ENCODE measurements at regions not wholly inside any gene's neighbourhood (a gene's known extent, or its start where the extent isn't known, plus 50 kb on each side); places are given as distances from the start of the nearest gene placed in this dataset.

- no peaks in the 10 kb centered on the region for H3K36me3 ChIP-seq (ENCODE audit: control insufficient read depth in 4 of 4, insufficient read depth in 4 of 4, low read length in 3 of 4)
- DNase-seq, result no peak
- CTCF ChIA-PET, result interaction anchor here (1.7 kb wide), 1 partner anchor 10 kb away, joined by 3 read pairs; no protein-coding TSS in a partner anchor
- peaks cover 0 to 8% (median 0%) of the 10 kb centered on the region in 5 experiments for H3K9me3 ChIP-seq (ENCODE audit: control extremely low read depth in 1 of 5, control insufficient read depth in 4 of 5, insufficient read depth in 2 of 5, low read depth in 1 of 5, low read length in 4 of 5)
- H3K4me3 ChIP-seq (ENCODE audit: control insufficient read depth in 1 of 7, extremely low read depth in 1 of 7, insufficient read depth in 4 of 7, low read depth in 2 of 7, low read length in 6 of 7), result no peak overlapping the region
- WGBS (ENCODE audit: insufficient coverage), result 85% methylated on average over 12 of the region's 15 CpGs
- H3K4me1 ChIP-seq (ENCODE audit: control extremely low read depth in 1 of 4, control insufficient read depth in 4 of 4, insufficient read depth in 4 of 4, low read length in 3 of 4), result peaks cover 0 to 15% (median 4%) of the 10 kb centered on the region in 4 experiments
- POLR2A ChIA-PET, result interaction anchor here (0.6 kb wide), 1 partner anchor 260 kb away, joined by 3 read pairs; no protein-coding TSS in a partner anchor
- H3K27ac ChIP-seq (ENCODE audit: insufficient read depth in 1 of 2, low read depth in 1 of 2, low read length in 2 of 2, poor library complexity in 1 of 2, severe bottlenecking in 2 of 2), result no peak overlapping the region
- no peaks in the 10 kb centered on the region for H3K27me3 ChIP-seq (replicated peaks in 2 of 5; ENCODE audit: control insufficient read depth in 4 of 5, insufficient read depth in 5 of 5, low read length in 4 of 5)
Observed at GRCh38 chr1:10957133-10957532, 55.3 kb upstream of the TARDBP start.

- ChIA-PET CTCF (interaction anchor here (1.1 to 1.3 kb wide), 2 partner anchors 13 to 44 kb away, joined by 3 read pairs; no protein-coding TSS in a partner anchor), POLR2A (interaction anchor here (0.8 kb wide), 1 partner anchor 13 kb away, joined by 3 read pairs; no protein-coding TSS in a partner anchor)
- no peak overlapping the region for H3K4me3 ChIP-seq (ENCODE audit: control insufficient read depth in 1 of 7, extremely low read depth in 1 of 7, insufficient read depth in 4 of 7, low read depth in 2 of 7, low read length in 6 of 7)
- 97% methylated on average over 10 of the region's 10 CpGs for WGBS (ENCODE audit: insufficient coverage)
- H3K27ac ChIP-seq (ENCODE audit: insufficient read depth in 1 of 2, low read depth in 1 of 2, low read length in 2 of 2, poor library complexity in 1 of 2, severe bottlenecking in 2 of 2), result no peak overlapping the region
- H3K36me3 ChIP-seq (ENCODE audit: control insufficient read depth in 4 of 4, insufficient read depth in 4 of 4, low read length in 3 of 4), result no peaks in the 10 kb centered on the region
- H3K27me3 ChIP-seq (replicated peaks in 2 of 5; ENCODE audit: control insufficient read depth in 4 of 5, insufficient read depth in 5 of 5, low read length in 4 of 5), result no peaks in the 10 kb centered on the region
- peaks cover 0 to 23% (median 10%) of the 10 kb centered on the region in 4 experiments for H3K4me1 ChIP-seq (ENCODE audit: control extremely low read depth in 1 of 4, control insufficient read depth in 4 of 4, insufficient read depth in 4 of 4, low read length in 3 of 4)
- DNase-seq, result no peak
- H3K9me3 ChIP-seq (ENCODE audit: control extremely low read depth in 1 of 5, control insufficient read depth in 4 of 5, insufficient read depth in 2 of 5, low read depth in 1 of 5, low read length in 4 of 5), result peaks cover 0 to 5% (median 0%) of the 10 kb centered on the region in 5 experiments
Observed at GRCh38 chr1:10958614-10959013, 53.8 kb upstream of the TARDBP start.

- Histone ChIP-seq H3K27me3 (replicated peaks in 2 of 5; ENCODE audit: control insufficient read depth in 4 of 5, insufficient read depth in 5 of 5, low read length in 4 of 5) (no peaks in the 10 kb centered on the region), H3K4me1 (ENCODE audit: control extremely low read depth in 1 of 4, control insufficient read depth in 4 of 4, insufficient read depth in 4 of 4, low read length in 3 of 4) (peaks cover 4 to 41% (median 28%) of the 10 kb centered on the region in 4 experiments), H3K27ac (ENCODE audit: insufficient read depth in 1 of 2, low read depth in 1 of 2, low read length in 2 of 2, poor library complexity in 1 of 2, severe bottlenecking in 2 of 2) (no peak overlapping the region), H3K36me3 (ENCODE audit: control insufficient read depth in 4 of 4, insufficient read depth in 4 of 4, low read length in 3 of 4) (no peaks in the 10 kb centered on the region), H3K9me3 (ENCODE audit: control extremely low read depth in 1 of 5, control insufficient read depth in 4 of 5, insufficient read depth in 2 of 5, low read depth in 1 of 5, low read length in 4 of 5) (no peaks in the 10 kb centered on the region), H3K4me3 (ENCODE audit: control insufficient read depth in 1 of 7, extremely low read depth in 1 of 7, insufficient read depth in 4 of 7, low read depth in 2 of 7, low read length in 6 of 7) (peak overlapping the region in 1 of 7 experiments; percentile 6)
- ChIA-PET POLR2A (no interaction called here), CTCF (interaction anchor here (1.2 kb wide), 1 partner anchor 27 kb away, joined by 4 read pairs; no protein-coding TSS in a partner anchor)
- WGBS (ENCODE audit: insufficient coverage), result 62% methylated on average over 41 of the region's 45 CpGs
- DNase-seq, result peak; percentile 81 to 89 (median 85)
Observed at GRCh38 chr1:10960411-10961299, 51.8 kb upstream of the TARDBP start.

GRCh38 chr1:10961300-10961833, 51.1 kb upstream of the TARDBP start:
- H3K9me3 ChIP-seq (ENCODE audit: control extremely low read depth in 1 of 5, control insufficient read depth in 4 of 5, insufficient read depth in 2 of 5, low read depth in 1 of 5, low read length in 4 of 5), result no peaks in the 10 kb centered on the region
- DNase-seq, result no peak
- WGBS (ENCODE audit: insufficient coverage), result 67% methylated on average over 10 of the region's 13 CpGs
- no peaks in the 10 kb centered on the region for H3K27me3 ChIP-seq (replicated peaks in 2 of 5; ENCODE audit: control insufficient read depth in 4 of 5, insufficient read depth in 5 of 5, low read length in 4 of 5)
- H3K4me1 ChIP-seq (ENCODE audit: control extremely low read depth in 1 of 4, control insufficient read depth in 4 of 4, insufficient read depth in 4 of 4, low read length in 3 of 4), result peaks cover 10 to 48% (median 35%) of the 10 kb centered on the region in 4 experiments
- peak overlapping the region in 1 of 7 experiments; percentile 6 for H3K4me3 ChIP-seq (ENCODE audit: control insufficient read depth in 1 of 7, extremely low read depth in 1 of 7, insufficient read depth in 4 of 7, low read depth in 2 of 7, low read length in 6 of 7)
- ChIA-PET POLR2A (no interaction called here), CTCF (interaction anchor here (1.2 kb wide), 1 partner anchor 27 kb away, joined by 4 read pairs; no protein-coding TSS in a partner anchor)
- no peak overlapping the region for H3K27ac ChIP-seq (ENCODE audit: insufficient read depth in 1 of 2, low read depth in 1 of 2, low read length in 2 of 2, poor library complexity in 1 of 2, severe bottlenecking in 2 of 2)
- H3K36me3 ChIP-seq (ENCODE audit: control insufficient read depth in 4 of 4, insufficient read depth in 4 of 4, low read length in 3 of 4), result no peaks in the 10 kb centered on the region

GRCh38 chr1:10962483-10962882, 50.0 kb upstream of the TARDBP start:
- CTCF ChIA-PET, result interaction anchor here (0.7 to 1.9 kb wide), 3 partner anchors 19 to 344 kb away, joined by 3 to 6 read pairs (median 3); no protein-coding TSS in a partner anchor

More at GRCh38 chr1:10962483-10962882, 50.0 kb upstream of the TARDBP start:
- WGBS (ENCODE audit: insufficient coverage), result 86% methylated on average over 4 of the region's 4 CpGs
- POLR2A ChIA-PET, result no interaction called here
- Histone ChIP-seq H3K9me3 (ENCODE audit: control extremely low read depth in 1 of 5, control insufficient read depth in 4 of 5, insufficient read depth in 2 of 5, low read depth in 1 of 5, low read length in 4 of 5) (no peaks in the 10 kb centered on the region), H3K4me3 (ENCODE audit: control insufficient read depth in 1 of 7, extremely low read depth in 1 of 7, insufficient read depth in 4 of 7, low read depth in 2 of 7, low read length in 6 of 7) (no peak overlapping the region), H3K27me3 (replicated peaks in 2 of 5; ENCODE audit: control insufficient read depth in 4 of 5, insufficient read depth in 5 of 5, low read length in 4 of 5) (no peaks in the 10 kb centered on the region), H3K27ac (ENCODE audit: insufficient read depth in 1 of 2, low read depth in 1 of 2, low read length in 2 of 2, poor library complexity in 1 of 2, severe bottlenecking in 2 of 2) (no peak overlapping the region), H3K4me1 (ENCODE audit: control extremely low read depth in 1 of 4, control insufficient read depth in 4 of 4, insufficient read depth in 4 of 4, low read length in 3 of 4) (peaks cover 10 to 51% (median 37%) of the 10 kb centered on the region in 4 experiments), H3K36me3 (ENCODE audit: control insufficient read depth in 4 of 4, insufficient read depth in 4 of 4, low read length in 3 of 4) (no peaks in the 10 kb centered on the region)
- peak in 2 of 3 donors; percentile 40 to 47 for DNase-seq
